ENCODE measurements at regions not wholly inside any gene's neighbourhood (a gene's known extent, or its start where the extent isn't known, plus 50 kb on each side); places are given as distances from the start of the nearest gene placed in this dataset.

- no peak for DNase-seq (ENCODE audit: low read depth in 1 of 2, low spot score in 1 of 2)
Observed at GRCh38 chr3:18683900-18684299, 258.8 kb upstream of the SATB1 start.

- DNase-seq (ENCODE audit: low read depth in 1 of 2, low spot score in 1 of 2), result no peak
Observed at GRCh38 chr3:18681818-18682345, 256.7 kb upstream of the SATB1 start.

GRCh38 chr3:18680758-18681157, 255.6 kb upstream of the SATB1 start:
- DNase-seq (ENCODE audit: low read depth in 1 of 2, low spot score in 1 of 2), result no peak

- peak in 1 of 2 donors; percentile 46 for DNase-seq (ENCODE audit: low read depth in 1 of 2, low spot score in 1 of 2)
Observed at GRCh38 chr3:18679238-18679637, 254.1 kb upstream of the SATB1 start.

GRCh38 chr3:18675197-18675596, 250.1 kb upstream of the SATB1 start:
- no peak for DNase-seq (ENCODE audit: low read depth in 1 of 2, low spot score in 1 of 2)

GRCh38 chr3:18672561-18672960, 247.4 kb upstream of the SATB1 start:
- no peak for DNase-seq (ENCODE audit: low read depth in 1 of 2, low spot score in 1 of 2)

- no peak for DNase-seq (ENCODE audit: low read depth in 1 of 2, low spot score in 1 of 2)
Observed at GRCh38 chr3:18670759-18671158, 245.6 kb upstream of the SATB1 start.

- DNase-seq (ENCODE audit: low read depth in 1 of 2, low spot score in 1 of 2), result no peak
Observed at GRCh38 chr3:18669374-18669773, 244.2 kb upstream of the SATB1 start.

- DNase-seq (ENCODE audit: low read depth in 1 of 2, low spot score in 1 of 2), result no peak
Observed at GRCh38 chr3:18667552-18667951, 242.4 kb upstream of the SATB1 start.

- no peak for DNase-seq (ENCODE audit: low read depth in 1 of 2, low spot score in 1 of 2)
Observed at GRCh38 chr3:18666655-18667054, 241.5 kb upstream of the SATB1 start.

- DNase-seq (ENCODE audit: low read depth in 1 of 2, low spot score in 1 of 2), result no peak
Observed at GRCh38 chr3:18660059-18660458, 234.9 kb upstream of the SATB1 start.

- no peak for DNase-seq (ENCODE audit: low read depth in 1 of 2, low spot score in 1 of 2)
Observed at GRCh38 chr3:18657858-18658820, 233.0 kb upstream of the SATB1 start.

- no peak for DNase-seq (ENCODE audit: low read depth in 1 of 2, low spot score in 1 of 2)
Observed at GRCh38 chr3:18656866-18657265, 231.7 kb upstream of the SATB1 start.

GRCh38 chr3:18656410-18656809, 231.3 kb upstream of the SATB1 start:
- DNase-seq (ENCODE audit: low read depth in 1 of 2, low spot score in 1 of 2), result no peak

GRCh38 chr3:18655827-18656226, 230.7 kb upstream of the SATB1 start:
- DNase-seq (ENCODE audit: low read depth in 1 of 2, low spot score in 1 of 2), result no peak

GRCh38 chr3:18652781-18653180, 227.6 kb upstream of the SATB1 start:
- no peak for DNase-seq (ENCODE audit: low read depth in 1 of 2, low spot score in 1 of 2)

- no peak for DNase-seq (ENCODE audit: low read depth in 1 of 2, low spot score in 1 of 2)
Observed at GRCh38 chr3:18650731-18651130, 225.6 kb upstream of the SATB1 start.

GRCh38 chr3:18649666-18650363, 224.7 kb upstream of the SATB1 start:
- DNase-seq (ENCODE audit: low read depth in 1 of 2, low spot score in 1 of 2), result peak in 1 of 2 donors; percentile 64

GRCh38 chr3:18648868-18649462, 223.8 kb upstream of the SATB1 start:
- DNase-seq (ENCODE audit: low read depth in 1 of 2, low spot score in 1 of 2), result no peak

- no peak for DNase-seq (ENCODE audit: low read depth in 1 of 2, low spot score in 1 of 2)
Observed at GRCh38 chr3:18648159-18648558, 223.0 kb upstream of the SATB1 start.

GRCh38 chr3:18645619-18646018, 220.5 kb upstream of the SATB1 start:
- no peak for DNase-seq (ENCODE audit: low read depth in 1 of 2, low spot score in 1 of 2)

- DNase-seq (ENCODE audit: low read depth in 1 of 2, low spot score in 1 of 2), result no peak
Observed at GRCh38 chr3:18643281-18643680, 218.1 kb upstream of the SATB1 start.

Measured in activated CD4-positive, alpha-beta T cell treated with anti-CD3 and anti-CD28 coated beads, Interleukin-2, amount 50 U/mL, for 24 hours (primary cell).